ENCODE measurements at regions not wholly inside any gene's neighbourhood (a gene's known extent, or its start where the extent isn't known, plus 50 kb on each side); places are given as distances from the start of the nearest gene placed in this dataset.

DNA sequence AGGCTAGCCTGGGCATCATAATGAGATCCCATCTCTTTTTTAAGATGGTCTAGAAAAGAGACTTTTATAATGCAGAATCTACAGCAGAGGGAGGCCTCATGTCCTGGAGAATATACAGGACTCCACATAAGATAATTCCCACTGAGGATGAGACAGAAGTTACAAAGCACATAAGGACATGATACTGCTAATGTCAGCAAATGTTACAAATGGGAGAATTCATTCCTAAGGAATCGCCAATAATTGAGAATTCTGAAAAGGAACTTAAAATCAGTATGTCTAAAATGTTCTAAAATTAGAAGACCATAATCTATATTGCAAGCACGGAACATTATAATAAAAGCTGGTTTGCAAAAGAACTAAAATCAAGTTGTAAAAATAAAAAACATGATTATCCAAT lies 131.6 kb upstream of the PKDCC start:
- no peak overlapping the region for H3K27ac ChIP-seq (ENCODE audit: low read depth in 1 of 2, low read length in 2 of 2)
- WGBS: 97% methylated on average over 2 of the region's 2 CpGs
- TF ChIP-seq TAF1 (conservative IDR thresholded peaks at IDR 0.05) (no peak), RAD21 (IDR thresholded peaks at IDR 0.05) (no peak), YY1 (IDR thresholded peaks at IDR 0.05) (no peak), EGR1 (IDR thresholded peaks at IDR 0.05; ENCODE audit: low read depth in 2 of 2) (no peak), HNF4G (IDR thresholded peaks at IDR 0.05) (no peak), HNF4A (conservative IDR thresholded peaks at IDR 0.05) (no peak), NR2F2 (IDR thresholded peaks at IDR 0.05) (no peak)
- TF ChIP-seq, protein P1, sequence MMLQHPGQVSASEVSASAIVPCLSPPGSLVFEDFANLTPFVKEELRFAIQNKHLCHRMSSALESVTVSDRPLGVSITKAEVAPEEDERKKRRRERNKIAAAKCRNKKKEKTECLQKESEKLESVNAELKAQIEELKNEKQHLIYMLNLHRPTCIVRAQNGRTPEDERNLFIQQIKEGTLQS (IDR thresholded peaks at IDR 0.05): no peak
- TF ChIP-seq, protein P2, sequence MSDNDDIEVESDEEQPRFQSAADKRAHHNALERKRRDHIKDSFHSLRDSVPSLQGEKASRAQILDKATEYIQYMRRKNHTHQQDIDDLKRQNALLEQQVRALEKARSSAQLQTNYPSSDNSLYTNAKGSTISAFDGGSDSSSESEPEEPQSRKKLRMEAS (IDR thresholded peaks at IDR 0.05): no peak
- no peak overlapping the region for H3K9ac ChIP-seq (ENCODE audit: low read depth in 1 of 2, low read length in 2 of 2)
- H3K27me3 ChIP-seq (ENCODE audit: control insufficient read depth in 4 of 4, insufficient read depth in 4 of 4, low read length in 3 of 4): no peaks in the 10 kb centered on the region
- peaks cover 0 to 3% (median 0%) of the 10 kb centered on the region in 4 donors for H3K9me3 ChIP-seq (ENCODE audit: control insufficient read depth in 4 of 4, low read length in 3 of 4)
- H3K4me3 ChIP-seq (ENCODE audit: low read depth in 1 of 3, low read length in 3 of 3): no peak overlapping the region
- H3K4me1 ChIP-seq (ENCODE audit: control insufficient read depth in 4 of 4, insufficient read depth in 4 of 4, low read length in 3 of 4): peaks cover 0 to 7% (median 5%) of the 10 kb centered on the region in 4 donors
- no peak for DNase-seq (ENCODE audit: low spot score)
- no peaks in the 10 kb centered on the region for H3K36me3 ChIP-seq (ENCODE audit: control insufficient read depth in 4 of 4, insufficient read depth in 3 of 4, low read depth in 1 of 4, low read length in 3 of 4)

DNA sequence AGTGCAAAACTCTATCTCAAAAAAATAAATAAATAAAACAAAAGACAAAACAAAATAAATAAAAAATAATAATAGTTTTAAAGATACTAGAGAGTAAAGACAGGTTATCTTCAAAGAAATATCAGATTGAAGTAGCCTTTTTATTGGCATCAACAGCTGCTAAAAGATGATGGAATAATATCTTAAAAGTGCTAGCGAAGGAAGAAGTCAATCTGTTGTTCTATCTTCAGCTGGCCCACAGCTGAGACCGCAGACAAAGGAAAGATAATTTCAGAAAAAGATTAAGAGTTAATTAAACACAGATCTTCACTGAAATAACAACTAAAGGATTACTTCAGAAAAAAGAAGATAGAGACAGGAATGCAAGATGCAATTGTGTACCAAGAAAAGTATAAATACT lies 130.2 kb upstream of the PKDCC start:
- no peak overlapping the region for H3K9ac ChIP-seq (ENCODE audit: low read depth in 1 of 2, low read length in 2 of 2)
- peaks cover 0 to 3% (median 0%) of the 10 kb centered on the region in 4 donors for H3K9me3 ChIP-seq (ENCODE audit: control insufficient read depth in 4 of 4, low read length in 3 of 4)
- 91% methylated on average over 2 of the region's 2 CpGs for WGBS
- H3K36me3 ChIP-seq (ENCODE audit: control insufficient read depth in 4 of 4, insufficient read depth in 3 of 4, low read depth in 1 of 4, low read length in 3 of 4): no peaks in the 10 kb centered on the region
- no peaks in the 10 kb centered on the region for H3K27me3 ChIP-seq (ENCODE audit: control insufficient read depth in 4 of 4, insufficient read depth in 4 of 4, low read length in 3 of 4)
- H3K4me3 ChIP-seq (ENCODE audit: low read depth in 1 of 3, low read length in 3 of 3): no peak overlapping the region
- no peak overlapping the region for H3K27ac ChIP-seq (ENCODE audit: low read depth in 1 of 2, low read length in 2 of 2)
- no peak for TF ChIP-seq JUND (IDR thresholded peaks at IDR 0.05)
- no peak for TF ChIP-seq HNF4G (IDR thresholded peaks at IDR 0.05)
- TF ChIP-seq EGR1 (IDR thresholded peaks at IDR 0.05; ENCODE audit: low read depth in 2 of 2): no peak
- TF ChIP-seq NR2F2 (IDR thresholded peaks at IDR 0.05): no peak
- TF ChIP-seq, protein P3, sequence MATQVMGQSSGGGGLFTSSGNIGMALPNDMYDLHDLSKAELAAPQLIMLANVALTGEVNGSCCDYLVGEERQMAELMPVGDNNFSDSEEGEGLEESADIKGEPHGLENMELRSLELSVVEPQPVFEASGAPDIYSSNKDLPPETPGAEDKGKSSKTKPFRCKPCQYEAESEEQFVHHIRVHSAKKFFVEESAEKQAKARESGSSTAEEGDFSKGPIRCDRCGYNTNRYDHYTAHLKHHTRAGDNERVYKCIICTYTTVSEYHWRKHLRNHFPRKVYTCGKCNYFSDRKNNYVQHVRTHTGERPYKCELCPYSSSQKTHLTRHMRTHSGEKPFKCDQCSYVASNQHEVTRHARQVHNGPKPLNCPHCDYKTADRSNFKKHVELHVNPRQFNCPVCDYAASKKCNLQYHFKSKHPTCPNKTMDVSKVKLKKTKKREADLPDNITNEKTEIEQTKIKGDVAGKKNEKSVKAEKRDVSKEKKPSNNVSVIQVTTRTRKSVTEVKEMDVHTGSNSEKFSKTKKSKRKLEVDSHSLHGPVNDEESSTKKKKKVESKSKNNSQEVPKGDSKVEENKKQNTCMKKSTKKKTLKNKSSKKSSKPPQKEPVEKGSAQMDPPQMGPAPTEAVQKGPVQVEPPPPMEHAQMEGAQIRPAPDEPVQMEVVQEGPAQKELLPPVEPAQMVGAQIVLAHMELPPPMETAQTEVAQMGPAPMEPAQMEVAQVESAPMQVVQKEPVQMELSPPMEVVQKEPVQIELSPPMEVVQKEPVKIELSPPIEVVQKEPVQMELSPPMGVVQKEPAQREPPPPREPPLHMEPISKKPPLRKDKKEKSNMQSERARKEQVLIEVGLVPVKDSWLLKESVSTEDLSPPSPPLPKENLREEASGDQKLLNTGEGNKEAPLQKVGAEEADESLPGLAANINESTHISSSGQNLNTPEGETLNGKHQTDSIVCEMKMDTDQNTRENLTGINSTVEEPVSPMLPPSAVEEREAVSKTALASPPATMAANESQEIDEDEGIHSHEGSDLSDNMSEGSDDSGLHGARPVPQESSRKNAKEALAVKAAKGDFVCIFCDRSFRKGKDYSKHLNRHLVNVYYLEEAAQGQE (IDR thresholded peaks at IDR 0.05): no peak
- TF ChIP-seq FOXA2 (IDR thresholded peaks at IDR 0.05): no peak
- TF ChIP-seq YY1 (IDR thresholded peaks at IDR 0.05): no peak
- TF ChIP-seq FOXA1 (IDR thresholded peaks at IDR 0.05): no peak
- no peak for TF ChIP-seq RAD21 (IDR thresholded peaks at IDR 0.05)
- no peak for TF ChIP-seq GABPA (IDR thresholded peaks at IDR 0.05 in 1 of 2, conservative IDR thresholded peaks at IDR 0.05 in 1 of 2)
- TF ChIP-seq, protein P2 (IDR thresholded peaks at IDR 0.05): no peak
- TF ChIP-seq HNF4A (conservative IDR thresholded peaks at IDR 0.05): no peak
- TF ChIP-seq TAF1 (conservative IDR thresholded peaks at IDR 0.05): no peak
- TF ChIP-seq SP1 (IDR thresholded peaks at IDR 0.05): no peak
- TF ChIP-seq, protein P4, sequence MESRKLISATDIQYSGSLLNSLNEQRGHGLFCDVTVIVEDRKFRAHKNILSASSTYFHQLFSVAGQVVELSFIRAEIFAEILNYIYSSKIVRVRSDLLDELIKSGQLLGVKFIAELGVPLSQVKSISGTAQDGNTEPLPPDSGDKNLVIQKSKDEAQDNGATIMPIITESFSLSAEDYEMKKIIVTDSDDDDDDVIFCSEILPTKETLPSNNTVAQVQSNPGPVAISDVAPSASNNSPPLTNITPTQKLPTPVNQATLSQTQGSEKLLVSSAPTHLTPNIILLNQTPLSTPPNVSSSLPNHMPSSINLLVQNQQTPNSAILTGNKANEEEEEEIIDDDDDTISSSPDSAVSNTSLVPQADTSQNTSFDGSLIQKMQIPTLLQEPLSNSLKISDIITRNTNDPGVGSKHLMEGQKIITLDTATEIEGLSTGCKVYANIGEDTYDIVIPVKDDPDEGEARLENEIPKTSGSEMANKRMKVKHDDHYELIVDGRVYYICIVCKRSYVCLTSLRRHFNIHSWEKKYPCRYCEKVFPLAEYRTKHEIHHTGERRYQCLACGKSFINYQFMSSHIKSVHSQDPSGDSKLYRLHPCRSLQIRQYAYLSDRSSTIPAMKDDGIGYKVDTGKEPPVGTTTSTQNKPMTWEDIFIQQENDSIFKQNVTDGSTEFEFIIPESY (IDR thresholded peaks at IDR 0.05): no peak
- TF ChIP-seq, protein P5, sequence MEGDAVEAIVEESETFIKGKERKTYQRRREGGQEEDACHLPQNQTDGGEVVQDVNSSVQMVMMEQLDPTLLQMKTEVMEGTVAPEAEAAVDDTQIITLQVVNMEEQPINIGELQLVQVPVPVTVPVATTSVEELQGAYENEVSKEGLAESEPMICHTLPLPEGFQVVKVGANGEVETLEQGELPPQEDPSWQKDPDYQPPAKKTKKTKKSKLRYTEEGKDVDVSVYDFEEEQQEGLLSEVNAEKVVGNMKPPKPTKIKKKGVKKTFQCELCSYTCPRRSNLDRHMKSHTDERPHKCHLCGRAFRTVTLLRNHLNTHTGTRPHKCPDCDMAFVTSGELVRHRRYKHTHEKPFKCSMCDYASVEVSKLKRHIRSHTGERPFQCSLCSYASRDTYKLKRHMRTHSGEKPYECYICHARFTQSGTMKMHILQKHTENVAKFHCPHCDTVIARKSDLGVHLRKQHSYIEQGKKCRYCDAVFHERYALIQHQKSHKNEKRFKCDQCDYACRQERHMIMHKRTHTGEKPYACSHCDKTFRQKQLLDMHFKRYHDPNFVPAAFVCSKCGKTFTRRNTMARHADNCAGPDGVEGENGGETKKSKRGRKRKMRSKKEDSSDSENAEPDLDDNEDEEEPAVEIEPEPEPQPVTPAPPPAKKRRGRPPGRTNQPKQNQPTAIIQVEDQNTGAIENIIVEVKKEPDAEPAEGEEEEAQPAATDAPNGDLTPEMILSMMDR (IDR thresholded peaks at IDR 0.05; ENCODE audit: low read depth, low read length, missing input control): no peak
- TF ChIP-seq, protein P1 (IDR thresholded peaks at IDR 0.05): no peak
- TF ChIP-seq RXRA (IDR thresholded peaks at IDR 0.05): no peak
- H3K4me1 ChIP-seq (ENCODE audit: control insufficient read depth in 4 of 4, insufficient read depth in 4 of 4, low read length in 3 of 4): peaks cover 0 to under 1% (median under 1%) of the 10 kb centered on the region in 4 donors
- no peak for DNase-seq (ENCODE audit: low spot score)
